Panc1 (cell line): ENCODE measurements at regions not wholly inside any gene's neighbourhood (a gene's known extent, or its start where the extent isn't known, plus 50 kb on each side); places are given as distances from the start of the nearest gene placed in this dataset.

Experiments used
- ATAC-seq: fragments of 200-7000 bp; cut with Tn5 transposase; 2 replicates; pipeline ENCODE4 v1.9.1; 2020; ENCODE audit warnings: mild to moderate bottlenecking, moderate library complexity
- BruUV-seq: library from RNA; stranded (reverse); fragments of 400-500 nt; replicated peaks from 2 replicates; lab custom pipeline; 2021; lab: Mats Ljungman, UMichigan
- CTCF ChIA-PET: fragments of 300-600 bp; sonication (Branson Sonifier 250); formaldehyde crosslinking; loops from one replicate; lab custom pipeline; 2022; ENCODE audit warnings: antibody characterized with exemption; lab: Charles Lee
- POLR2A ChIA-PET: fragments of 300-600 bp; sonication (Branson Sonifier 250); formaldehyde crosslinking; loops from one replicate; lab custom pipeline; 2022; ENCODE audit warnings: antibody characterized with exemption; lab: Charles Lee
- DNase-seq: peaks from one replicate; pipeline ENCODE4 v3.0.0-alpha.2; 2010; ENCODE audit warnings: low read depth, low spot score
- H3K27ac ChIP-seq: 2 replicates; pipeline ENCODE4 v1.5.1; 2011; ENCODE audit warnings: mild to moderate bottlenecking, low read length, inconsistent platforms
- H3K27me3 ChIP-seq: fragments of 200-500 bp; sonication (Bioruptor generic); 2 replicates; pipeline ENCODE4 v1.6.0; 2014; ENCODE audit warnings: low read length, inconsistent platforms; ENCODE audit not compliant: control insufficient read depth, insufficient read depth
- H3K36me3 ChIP-seq: fragments of 200-500 bp; sonication (Bioruptor generic); 2 replicates; pipeline ENCODE4 v1.5.1; 2014; ENCODE audit warnings: inconsistent platforms, mild to moderate bottlenecking, low read length, moderate library complexity; ENCODE audit not compliant: control insufficient read depth, insufficient read depth
- H3K4me1 ChIP-seq: 2 replicates; pipeline ENCODE4 v1.5.1; 2011; ENCODE audit warnings: inconsistent platforms, mild to moderate bottlenecking, low read length, moderate library complexity; ENCODE audit not compliant: control insufficient read depth, insufficient read depth
- H3K4me3 ChIP-seq, 2 experiments: 2 replicates each; pipeline ENCODE4 v1.5.1; 2011 to 2012; ENCODE audit warnings: low read depth in 2 of 2, low read length in 2 of 2, mild to moderate bottlenecking in 2 of 2, inconsistent platforms in 1 of 2, moderate library complexity in 1 of 2
- H3K9me3 ChIP-seq: fragments of 200-500 bp; sonication (Bioruptor generic); 2 replicates; pipeline ENCODE4 v1.5.1; 2014; ENCODE audit warnings: low read depth, mild to moderate bottlenecking, inconsistent platforms, low read length, moderate library complexity; ENCODE audit not compliant: control insufficient read depth, insufficient read depth
- CTCF ChIP-seq: fragments of 450-650 bp; IDR thresholded peaks from 2 replicates; pipeline ENCODE4 v1.5.1; 2017; ENCODE audit warnings: mild to moderate bottlenecking
- POLR2AphosphoS5 ChIP-seq: IDR thresholded peaks from 2 replicates; pipeline ENCODE4 v1.6.1; 2012; ENCODE audit warnings: mild to moderate bottlenecking, low read depth, low read length, moderate library complexity
- REST ChIP-seq, 2 experiments: IDR thresholded peaks; 2 replicates each; pipeline ENCODE4 v1.6.1; 2011 to 2012; ENCODE audit warnings: low read depth in 2 of 2, control low read depth in 1 of 2, low read length in 1 of 2, mild to moderate bottlenecking in 1 of 2, moderate library complexity in 1 of 2; ENCODE audit not compliant: insufficient read depth in 1 of 2
- SIN3A ChIP-seq: IDR thresholded peaks from 2 replicates; pipeline ENCODE4 v1.6.1; 2012; ENCODE audit warnings: low read depth, mild to moderate bottlenecking, low read length, moderate library complexity, borderline replicate concordance; ENCODE audit not compliant: insufficient read depth
- TCF7L2 ChIP-seq: IDR thresholded peaks from 2 replicates; pipeline ENCODE4 v1.6.1; 2011; ENCODE audit warnings: mild to moderate bottlenecking, low read depth, low read length, inconsistent platforms
- in situ Hi-C: cut with HindIII; loops from 2 replicates; pipeline ENCODE4 v1.10.0; 2016; ENCODE audit warnings: low sequenced_read_pairs, low pct_unique_long_range_greater_than_20kb
- intact Hi-C: fragments of 100-400 bp; cut with micrococcal nuclease; formaldehyde crosslinking; loops from one replicate; pipeline ENCODE4 v1.10.0; 2022; ENCODE audit not compliant: unreplicated experiment

- POLR2A ChIA-PET: no interaction called here
- Histone ChIP-seq H3K4me3 (no peak overlapping the region), H3K9me3 (no peaks in the 10 kb centered on the region), H3K27ac (no peak overlapping the region), H3K4me1 (no peaks in the 10 kb centered on the region), H3K27me3 (no peaks in the 10 kb centered on the region), H3K36me3 (no peaks in the 10 kb centered on the region)
- DNase-seq (no peak), ATAC-seq (no peak)
- no TSS peak for BruUV-seq
- in situ Hi-C loops (no loop called here), intact Hi-C loops (no loop called here)
- TF ChIP-seq TCF7L2 (no peak), CTCF (no peak), SIN3A (no peak), REST (IDR thresholded peaks at IDR 0.05; ENCODE audit: insufficient read depth in 1 of 2, low read depth in 2 of 2, low read length in 1 of 2) (no peak), POLR2AphosphoS5 (no peak)
- CTCF ChIA-PET: no interaction called here
Measured at GRCh38 chr13:106681997-106682396, 114.1 kb upstream of the ARGLU1 start.

GRCh38 chr13:106681536-106681935 is 113.6 kb upstream of the ARGLU1 start:
- no peak for TF ChIP-seq CTCF
- TF ChIP-seq POLR2AphosphoS5: no peak
- TF ChIP-seq SIN3A: no peak
- no peak for TF ChIP-seq TCF7L2
- TF ChIP-seq REST (IDR thresholded peaks at IDR 0.05; ENCODE audit: insufficient read depth in 1 of 2, low read depth in 2 of 2, low read length in 1 of 2): no peak
- no peaks in the 10 kb centered on the region for H3K36me3 ChIP-seq
- ChIA-PET CTCF (no interaction called here), POLR2A (no interaction called here)
- in situ Hi-C loops: no loop called here
- no peak overlapping the region for H3K4me3 ChIP-seq
- H3K4me1 ChIP-seq: no peaks in the 10 kb centered on the region
- intact Hi-C loops: no loop called here
- H3K27me3 ChIP-seq: no peaks in the 10 kb centered on the region
- BruUV-seq: no TSS peak
- H3K9me3 ChIP-seq: no peaks in the 10 kb centered on the region
- no peak overlapping the region for H3K27ac ChIP-seq
- ATAC-seq (no peak), DNase-seq (no peak)
